HG03066 (cell line): ENCODE measurements at regions not wholly inside any gene's neighbourhood (a gene's known extent, or its start where the extent isn't known, plus 50 kb on each side); places are given as distances from the start of the nearest gene placed in this dataset.

ENCODE experiments used
- ATAC-seq: cut with Tn5 transposase; IDR thresholded peaks from one replicate; pipeline ENCODE4 v1.9.1; 2021; ENCODE audit warnings: low read depth; ENCODE audit not compliant: unreplicated experiment

GRCh38 chrY:17235769-17236168 is 644.3 kb downstream of the CDY2B start:
- no peak for ATAC-seq

DNA sequence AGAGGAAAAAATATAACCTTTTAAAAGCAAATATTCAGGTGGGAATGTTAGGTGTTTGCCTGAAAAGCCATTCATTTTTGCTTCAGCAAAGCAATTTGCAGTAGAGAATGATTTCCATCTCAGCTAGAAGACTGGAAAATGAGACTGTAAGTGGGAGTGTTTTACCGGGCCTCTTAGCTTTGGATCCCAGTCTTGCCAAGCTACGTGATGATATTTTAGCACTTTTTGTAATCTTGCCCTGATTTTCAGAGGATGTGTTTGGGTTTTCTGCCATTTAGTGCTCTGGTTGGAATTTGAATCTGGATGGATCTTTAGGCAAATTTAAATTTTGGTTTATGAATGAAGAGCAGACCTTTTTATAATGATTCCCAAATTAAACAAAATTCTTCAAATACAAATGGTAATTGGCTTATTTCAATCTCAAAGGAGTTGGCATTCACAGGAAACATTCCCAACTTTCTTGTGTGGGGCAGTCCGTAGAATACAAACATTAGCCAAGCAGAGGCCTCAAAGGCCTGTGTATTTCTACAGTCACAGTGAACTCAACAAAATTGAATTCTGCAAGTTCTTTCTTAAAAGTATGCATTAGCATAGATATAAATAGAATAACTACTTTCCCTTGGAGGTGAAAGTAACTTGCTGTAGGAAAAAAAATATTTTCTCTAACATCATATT is 646.4 kb downstream of the CDY2B start:
- ATAC-seq, result no peak

GRCh38 chrY:17231994-17232393 is 648.0 kb downstream of the CDY2B start:
- no peak for ATAC-seq

- no peak for ATAC-seq
Measured at GRCh38 chrY:17223502-17223901, 656.5 kb downstream of the CDY2B start.

DNA sequence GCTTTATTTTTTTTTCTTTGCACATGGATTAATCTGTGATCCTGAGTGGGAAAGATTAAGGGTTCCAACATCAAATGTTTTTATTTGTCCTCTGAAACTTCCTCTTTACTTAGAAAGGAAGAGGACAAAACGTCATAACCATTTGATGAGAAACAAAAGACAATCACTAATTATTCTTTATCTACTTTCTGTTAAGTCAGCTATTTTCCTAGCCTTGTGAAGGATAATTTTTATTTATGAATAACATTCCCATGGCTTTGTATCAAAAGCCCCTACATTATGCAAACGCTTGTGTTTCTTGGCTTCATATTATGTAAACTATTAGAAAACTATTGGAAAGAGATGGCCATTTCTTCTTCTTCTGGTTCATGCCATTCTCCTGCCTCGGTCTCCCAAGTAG is 677.6 kb downstream of the CDY2B start:
- ATAC-seq, result no peak

GRCh38 chrY:17184299-17184698 is 695.7 kb downstream of the CDY2B start:
- no peak for ATAC-seq

- no peak for ATAC-seq
Measured at GRCh38 chrY:17166881-17167280, 713.1 kb downstream of the CDY2B start.

DNA sequence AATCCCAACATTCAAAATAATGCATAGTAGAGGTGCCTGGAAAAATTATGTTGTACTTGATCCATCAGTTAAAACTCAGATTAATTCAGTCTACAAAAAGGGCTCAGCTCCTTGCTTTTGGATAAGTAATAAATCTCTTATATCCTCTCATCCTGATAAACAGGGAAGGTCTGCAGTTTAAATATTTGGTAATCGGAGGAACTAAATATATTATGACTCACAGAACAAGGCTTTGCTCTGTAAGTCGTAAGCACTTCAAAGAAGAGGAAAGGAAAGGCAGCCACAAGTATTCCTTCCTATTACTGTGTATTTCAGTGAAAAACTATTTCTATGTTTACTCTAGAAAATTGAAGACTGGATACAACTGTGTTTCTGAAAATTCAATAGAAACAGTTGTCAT is 757.9 kb downstream of the CDY2B start:
- no peak for ATAC-seq

- ATAC-seq, result no peak
Measured at GRCh38 chrY:17085303-17085702, 794.7 kb downstream of the CDY2B start.

DNA sequence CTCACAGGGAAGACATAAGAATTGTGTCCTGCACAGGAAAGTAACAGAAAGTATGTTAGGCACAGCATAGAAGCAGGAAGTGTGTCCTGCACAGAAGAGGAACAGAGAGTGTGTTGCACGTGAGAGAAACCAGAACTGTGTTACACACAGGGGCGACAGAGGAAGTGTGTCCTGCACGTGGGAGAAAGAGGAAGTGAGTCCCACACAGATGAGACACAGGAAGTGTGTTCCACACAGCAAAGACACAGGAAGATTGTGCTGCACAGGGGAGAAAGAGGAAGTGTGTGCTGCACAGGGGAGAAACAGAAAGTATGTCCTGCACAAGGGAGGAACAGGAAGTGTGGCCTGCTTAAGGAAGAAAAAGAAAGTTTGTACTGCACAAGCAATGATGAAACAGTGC is 800.1 kb downstream of the CDY2B start:
- no peak for ATAC-seq

DNA sequence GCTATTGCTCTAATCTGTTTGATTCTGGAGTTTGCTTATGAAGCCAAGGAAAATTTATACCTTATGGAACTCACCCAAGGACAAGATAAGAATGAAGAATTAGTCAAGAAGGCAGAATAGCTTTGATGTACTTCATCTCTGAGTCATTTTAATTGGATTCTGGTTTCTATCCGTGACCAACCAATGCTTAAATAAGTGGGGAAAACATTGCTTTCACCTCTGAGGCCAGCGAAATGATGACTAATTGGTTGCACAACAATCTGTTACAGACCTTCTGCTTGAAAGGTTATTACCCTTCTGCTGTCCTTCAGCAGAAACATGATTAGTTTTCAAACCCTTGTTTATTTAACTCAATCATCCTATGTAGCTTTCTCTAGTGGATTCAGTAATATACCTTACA is 812.7 kb downstream of the CDY2B start:
- ATAC-seq, result no peak

DNA sequence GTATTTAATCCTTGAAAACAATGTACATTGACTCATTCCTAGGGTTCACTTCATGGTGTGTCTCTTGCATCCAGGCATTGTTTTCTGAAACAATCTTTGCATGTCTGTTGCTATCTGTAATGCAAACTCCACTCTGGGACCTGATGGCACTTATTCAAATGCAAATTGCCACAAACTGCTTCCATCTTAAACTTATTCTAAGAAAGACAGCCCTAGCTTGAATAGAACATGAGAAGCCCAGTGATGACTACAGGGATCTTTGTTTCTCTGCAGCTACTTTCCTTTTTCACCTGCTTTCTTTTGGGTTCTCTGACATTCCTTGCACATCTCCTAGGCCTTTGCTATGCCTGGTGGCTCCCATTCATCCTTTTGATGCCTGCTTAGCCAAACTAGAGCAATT is 827.0 kb downstream of the CDY2B start:
- no peak for ATAC-seq

- ATAC-seq, result no peak
Measured at GRCh38 chrY:17050374-17050773, 829.6 kb downstream of the CDY2B start.

GRCh38 chrY:17045124-17045523 is 834.9 kb downstream of the CDY2B start:
- no peak for ATAC-seq

DNA sequence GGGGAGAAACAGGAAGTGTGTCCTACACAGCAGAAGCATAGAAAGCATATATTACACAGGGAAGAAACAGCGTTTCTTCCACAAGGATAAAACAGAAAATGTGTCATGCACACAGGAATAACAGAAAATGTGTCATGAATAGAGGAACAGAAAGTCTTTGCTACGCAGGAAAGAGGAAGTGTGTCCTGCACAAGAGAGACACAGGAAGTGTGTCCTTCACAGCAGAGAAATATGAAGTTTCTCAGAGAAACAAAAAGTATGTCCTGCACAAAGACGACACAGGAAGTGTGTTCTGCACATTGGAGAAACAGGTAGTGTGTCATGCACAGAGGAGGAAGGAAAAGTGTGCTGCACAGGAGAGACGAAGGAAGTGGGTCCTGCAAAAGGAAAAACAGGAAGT is 835.3 kb downstream of the CDY2B start:
- no peak for ATAC-seq

- no peak for ATAC-seq
Measured at GRCh38 chrY:17044272-17044671, 835.7 kb downstream of the CDY2B start.

DNA sequence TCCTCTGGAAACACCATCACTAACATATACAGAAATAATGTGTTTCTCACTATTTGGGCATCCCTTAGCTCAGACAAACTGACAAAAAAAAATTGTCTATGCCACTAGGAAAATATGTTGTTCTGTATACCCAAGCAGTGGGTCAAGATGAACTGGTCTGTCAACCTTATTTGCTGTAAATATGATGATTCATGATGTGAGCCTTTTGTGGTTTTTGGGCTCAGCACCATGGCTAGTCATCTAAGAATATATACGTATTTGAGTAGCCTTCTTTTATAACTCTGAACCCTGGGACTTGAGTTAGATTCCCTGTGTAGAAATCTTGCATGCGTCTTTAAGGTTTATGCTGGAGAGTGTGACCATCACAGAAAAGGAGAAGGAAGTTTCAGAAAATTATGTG is 841.6 kb downstream of the CDY2B start:
- no peak for ATAC-seq

GRCh38 chrY:17018126-17018525 is 861.9 kb downstream of the CDY2B start:
- ATAC-seq, result no peak

GRCh38 chrY:16993551-16993950 is 886.5 kb downstream of the CDY2B start:
- no peak for ATAC-seq

DNA sequence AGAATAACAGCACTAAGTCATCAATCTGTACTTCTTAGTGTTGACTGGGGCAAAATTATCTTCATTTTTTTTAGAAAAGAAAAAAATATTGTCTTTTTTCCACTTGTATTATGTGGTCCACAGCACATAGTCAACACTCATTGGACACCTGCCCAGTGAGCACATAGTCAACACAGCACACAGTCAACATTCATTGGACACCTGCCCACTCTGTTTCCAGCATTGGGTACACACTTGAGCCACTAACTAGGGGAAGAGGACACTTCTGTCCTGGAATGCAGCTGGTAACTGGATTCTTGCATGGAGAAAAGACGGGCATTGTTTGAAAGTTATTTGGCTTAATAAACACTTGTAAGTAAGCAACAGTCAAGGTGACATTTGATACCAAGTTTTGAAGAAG is 898.2 kb downstream of the CDY2B start:
- ATAC-seq, result no peak

GRCh38 chrY:16959071-16959470 is 920.9 kb downstream of the CDY2B start:
- ATAC-seq, result no peak

GRCh38 chrY:16947221-16947620 is 932.8 kb downstream of the CDY2B start:
- ATAC-seq, result no peak
